ENCODE measurements at regions not wholly inside any gene's neighbourhood (a gene's known extent, or its start where the extent isn't known, plus 50 kb on each side); places are given as distances from the start of the nearest gene placed in this dataset.

DNA sequence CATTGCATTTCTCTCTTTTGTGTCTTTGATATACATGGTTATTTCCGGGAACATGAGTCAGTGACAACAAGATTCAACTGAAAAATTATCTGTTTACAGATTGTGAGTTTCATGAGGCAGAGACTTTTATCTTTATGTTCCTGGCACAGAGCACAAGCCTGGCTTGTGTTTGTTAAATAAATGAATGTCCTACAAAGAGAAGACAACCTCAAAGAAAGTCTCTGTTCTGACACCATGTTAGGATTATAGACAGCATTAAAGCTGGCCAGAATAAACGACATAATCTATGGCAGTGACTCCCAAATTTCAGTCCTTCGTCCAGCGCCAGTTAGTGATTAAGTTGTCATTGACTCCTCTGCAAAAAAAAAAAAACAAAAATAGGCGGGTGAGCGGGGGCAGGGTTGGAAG is 97.4 kb upstream of the DNAJC10 start:
- TF ChIP-seq, protein P1, sequence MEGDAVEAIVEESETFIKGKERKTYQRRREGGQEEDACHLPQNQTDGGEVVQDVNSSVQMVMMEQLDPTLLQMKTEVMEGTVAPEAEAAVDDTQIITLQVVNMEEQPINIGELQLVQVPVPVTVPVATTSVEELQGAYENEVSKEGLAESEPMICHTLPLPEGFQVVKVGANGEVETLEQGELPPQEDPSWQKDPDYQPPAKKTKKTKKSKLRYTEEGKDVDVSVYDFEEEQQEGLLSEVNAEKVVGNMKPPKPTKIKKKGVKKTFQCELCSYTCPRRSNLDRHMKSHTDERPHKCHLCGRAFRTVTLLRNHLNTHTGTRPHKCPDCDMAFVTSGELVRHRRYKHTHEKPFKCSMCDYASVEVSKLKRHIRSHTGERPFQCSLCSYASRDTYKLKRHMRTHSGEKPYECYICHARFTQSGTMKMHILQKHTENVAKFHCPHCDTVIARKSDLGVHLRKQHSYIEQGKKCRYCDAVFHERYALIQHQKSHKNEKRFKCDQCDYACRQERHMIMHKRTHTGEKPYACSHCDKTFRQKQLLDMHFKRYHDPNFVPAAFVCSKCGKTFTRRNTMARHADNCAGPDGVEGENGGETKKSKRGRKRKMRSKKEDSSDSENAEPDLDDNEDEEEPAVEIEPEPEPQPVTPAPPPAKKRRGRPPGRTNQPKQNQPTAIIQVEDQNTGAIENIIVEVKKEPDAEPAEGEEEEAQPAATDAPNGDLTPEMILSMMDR (conservative IDR thresholded peaks at IDR 0.05; ENCODE audit: low read depth in 2 of 2) = no peak
- TF ChIP-seq EZH2 (IDR thresholded peaks at IDR 0.05; ENCODE audit: low read depth, unreplicated experiment) = no peak
- no peak for TF ChIP-seq CREB1 (CRISPR knock-in tag; IDR thresholded peaks at IDR 0.05; ENCODE audit: low read depth)
- no peak for TF ChIP-seq EZH2phosphoT487 (IDR thresholded peaks at IDR 0.05; ENCODE audit: unreplicated experiment)
- TF ChIP-seq POLR2AphosphoS5 (IDR thresholded peaks at IDR 0.05; ENCODE audit: low read depth) = no peak
